ENCODE measurements at regions not wholly inside any gene's neighbourhood (a gene's known extent, or its start where the extent isn't known, plus 50 kb on each side); places are given as distances from the start of the nearest gene placed in this dataset.

GRCh38 chr9:20037699-20038098 lies 248.9 kb upstream of the SLC24A2 start:
- no peak for TF ChIP-seq CTCF (IDR thresholded peaks at IDR 0.05)
- TF ChIP-seq EZH2 (IDR thresholded peaks at IDR 0.05; ENCODE audit: borderline replicate concordance, insufficient read depth, low read depth, low read length, poor library complexity, severe bottlenecking) = no peak

All from B cell (primary cell).